ENCODE measurements at regions not wholly inside any gene's neighbourhood (a gene's known extent, or its start where the extent isn't known, plus 50 kb on each side); places are given as distances from the start of the nearest gene placed in this dataset.

- TF ChIP-seq CHD7 (IDR thresholded peaks at IDR 0.05; ENCODE audit: insufficient replicate concordance, low read length) (no peak), HDAC6 (IDR thresholded peaks at IDR 0.05; ENCODE audit: low read depth, low read length) (no peak), RBBP5 (IDR thresholded peaks at IDR 0.05; ENCODE audit: borderline replicate concordance, low read depth, low read length) (no peak)
Measured at GRCh38 chr2:200749631-200750322, 61.9 kb upstream of the BZW1 start (continued).
